T-helper 1 cell treated with Interleukin-12 subunit alpha and Interleukin-12 subunit beta and Interleukin-4 antibody, amounts not matched to agents 30 μg/mL and 1 μg/mL, for 36 hours (primary cell): ENCODE measurements at regions not wholly inside any gene's neighbourhood (a gene's known extent, or its start where the extent isn't known, plus 50 kb on each side); places are given as distances from the start of the nearest gene placed in this dataset.
"Not testable (repeated sequence)": the region's sequence is repeated elsewhere in the genome, so short reads cannot be mapped to it uniquely, and the experiment has no call there.

ENCODE experiments used
- H3K27ac Mint-ChIP-seq: one replicate; pipeline ENCODE4 v1.8.0; 2021; ENCODE audit warnings: mild to moderate bottlenecking, mixed read lengths
- H3K27me3 Mint-ChIP-seq: one replicate; pipeline ENCODE4 v1.8.0; 2021; ENCODE audit warnings: low read depth, mixed read lengths
- H3K36me3 Mint-ChIP-seq: one replicate; pipeline ENCODE4 v1.8.0; 2021; ENCODE audit warnings: low read depth, mixed read lengths
- H3K4me1 Mint-ChIP-seq: one replicate; pipeline ENCODE4 v1.8.0; 2021; ENCODE audit warnings: low read depth, mixed read lengths
- H3K4me3 Mint-ChIP-seq: one replicate; pipeline ENCODE4 v1.8.0; 2021; ENCODE audit warnings: mild to moderate bottlenecking, moderate library complexity, mixed read lengths
- H3K9me3 Mint-ChIP-seq: one replicate; pipeline ENCODE4 v1.8.0; 2021; ENCODE audit warnings: mixed read lengths

GRCh38 chr10:64396105-64396708, 875.0 kb downstream of the REEP3 start:
- Mint-ChIP-seq H3K4me3 (no peak overlapping the region), H3K9me3 (no peaks in the 10 kb centered on the region), H3K27me3 (no peaks in the 10 kb centered on the region), H3K4me1 (no peaks in the 10 kb centered on the region), H3K36me3 (no peaks in the 10 kb centered on the region), H3K27ac (no peak overlapping the region)

DNA sequence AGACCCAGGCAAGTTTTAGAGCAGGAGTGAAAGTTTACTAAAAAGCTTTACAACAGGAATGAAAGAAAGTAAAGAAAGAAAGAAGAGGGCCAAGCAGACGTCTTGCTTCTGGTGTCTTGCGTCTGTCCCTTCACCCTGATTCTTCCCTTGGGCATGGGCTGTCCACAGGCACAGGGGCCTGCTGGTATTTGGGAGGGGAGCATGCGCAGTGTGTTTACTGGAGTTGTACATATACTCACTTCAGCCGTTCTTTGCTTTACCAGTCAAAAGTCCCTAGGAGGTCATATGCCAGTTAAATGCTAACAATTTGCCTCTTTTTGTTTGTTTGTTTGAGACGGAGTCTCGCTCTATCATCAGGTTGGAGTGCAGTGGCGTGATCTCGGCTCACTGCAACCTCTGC, 875.9 kb downstream of the REEP3 start:
- H3K27ac Mint-ChIP-seq, result no peak overlapping the region
- no peaks in the 10 kb centered on the region for H3K36me3 Mint-ChIP-seq
- no peaks in the 10 kb centered on the region for H3K27me3 Mint-ChIP-seq
- no peaks in the 10 kb centered on the region for H3K9me3 Mint-ChIP-seq
- H3K4me1 Mint-ChIP-seq, result no peaks in the 10 kb centered on the region
- no peak overlapping the region for H3K4me3 Mint-ChIP-seq

- Mint-ChIP-seq H3K4me3 (no peak overlapping the region), H3K36me3 (no peaks in the 10 kb centered on the region), H3K27me3 (no peaks in the 10 kb centered on the region), H3K9me3 (no peaks in the 10 kb centered on the region), H3K27ac (no peak overlapping the region), H3K4me1 (no peaks in the 10 kb centered on the region)
These were observed 887.4 kb downstream of the REEP3 start for GRCh38 chr10:64408391-64409183.

DNA sequence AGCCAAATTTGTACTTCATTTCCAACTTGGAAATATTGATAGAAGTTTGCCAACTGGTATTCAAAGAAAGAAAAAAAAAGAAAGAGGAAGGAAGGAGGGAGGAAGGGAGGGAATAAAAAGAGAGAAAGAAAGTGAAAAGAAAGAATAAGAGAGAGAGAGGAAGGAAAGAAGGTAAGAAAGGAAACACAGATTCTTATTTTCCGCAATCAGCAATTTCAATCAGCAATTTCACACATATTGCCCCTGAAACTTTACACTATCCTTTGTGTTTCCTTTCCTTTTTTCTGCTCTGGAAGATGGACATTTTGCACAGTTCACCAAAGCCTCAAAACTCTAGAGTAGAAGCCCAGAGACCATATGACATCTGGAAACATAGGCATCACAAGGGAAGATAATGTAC, 888.1 kb downstream of the REEP3 start:
- Mint-ChIP-seq H3K27me3 (no peaks in the 10 kb centered on the region), H3K4me1 (no peaks in the 10 kb centered on the region), H3K27ac (no peak overlapping the region), H3K4me3 (no peak overlapping the region), H3K36me3 (no peaks in the 10 kb centered on the region), H3K9me3 (no peaks in the 10 kb centered on the region)

GRCh38 chr10:64416011-64416410, 894.8 kb downstream of the REEP3 start:
- Mint-ChIP-seq H3K9me3 (no peaks in the 10 kb centered on the region), H3K4me3 (no peak overlapping the region), H3K27ac (no peak overlapping the region), H3K36me3 (no peaks in the 10 kb centered on the region), H3K27me3 (no peaks in the 10 kb centered on the region), H3K4me1 (no peaks in the 10 kb centered on the region)

DNA sequence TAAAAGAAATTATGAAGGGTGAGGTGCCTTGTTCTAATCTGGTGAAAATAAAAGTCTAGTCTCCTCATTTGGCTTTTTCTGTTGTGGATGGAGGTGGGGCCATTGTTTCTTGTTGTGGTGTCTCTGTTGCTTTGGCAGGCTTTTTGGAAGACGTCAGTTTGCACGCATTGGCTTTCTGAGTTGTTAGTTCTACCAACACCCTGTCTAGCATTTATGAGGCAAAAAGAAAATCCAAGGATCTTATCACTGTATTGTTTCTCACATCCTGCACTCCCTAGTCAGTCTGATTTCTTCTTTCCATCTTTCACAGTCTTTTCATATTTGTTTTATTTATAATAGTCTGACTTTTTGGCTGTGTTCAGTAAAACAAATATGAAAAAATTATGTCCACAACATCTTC, 898.3 kb downstream of the REEP3 start:
- H3K9me3 Mint-ChIP-seq, result no peaks in the 10 kb centered on the region
- no peaks in the 10 kb centered on the region for H3K36me3 Mint-ChIP-seq
- H3K27me3 Mint-ChIP-seq, result no peaks in the 10 kb centered on the region
- H3K4me3 Mint-ChIP-seq, result no peak overlapping the region
- no peaks in the 10 kb centered on the region for H3K4me1 Mint-ChIP-seq
- no peak overlapping the region for H3K27ac Mint-ChIP-seq

- no peak overlapping the region for H3K27ac Mint-ChIP-seq
- H3K27me3 Mint-ChIP-seq, result no peaks in the 10 kb centered on the region
- no peak overlapping the region for H3K4me3 Mint-ChIP-seq
- H3K9me3 Mint-ChIP-seq, result no peaks in the 10 kb centered on the region
- no peaks in the 10 kb centered on the region for H3K36me3 Mint-ChIP-seq
- no peaks in the 10 kb centered on the region for H3K4me1 Mint-ChIP-seq
These were observed 905.5 kb downstream of the REEP3 start for GRCh38 chr10:64426745-64427144.

GRCh38 chr10:64430690-64431323, 909.6 kb downstream of the REEP3 start:
- no peak overlapping the region for H3K4me3 Mint-ChIP-seq
- H3K4me1 Mint-ChIP-seq, result no peaks in the 10 kb centered on the region
- H3K27me3 Mint-ChIP-seq, result no peaks in the 10 kb centered on the region
- H3K9me3 Mint-ChIP-seq, result no peaks in the 10 kb centered on the region
- H3K27ac Mint-ChIP-seq, result no peak overlapping the region
- no peaks in the 10 kb centered on the region for H3K36me3 Mint-ChIP-seq

GRCh38 chr10:64441872-64442271, 920.7 kb downstream of the REEP3 start:
- not testable (repeated sequence) for H3K4me1 Mint-ChIP-seq, H3K9me3 Mint-ChIP-seq, H3K27ac Mint-ChIP-seq, H3K27me3 Mint-ChIP-seq, H3K4me3 Mint-ChIP-seq, H3K36me3 Mint-ChIP-seq

GRCh38 chr10:64444163-64444562, 923.0 kb downstream of the REEP3 start:
- Mint-ChIP-seq H3K36me3 (no peaks in the 10 kb centered on the region), H3K27ac (no peak overlapping the region), H3K9me3 (peaks cover 4% of the 10 kb centered on the region), H3K4me1 (no peaks in the 10 kb centered on the region), H3K27me3 (no peaks in the 10 kb centered on the region), H3K4me3 (no peak overlapping the region)

DNA sequence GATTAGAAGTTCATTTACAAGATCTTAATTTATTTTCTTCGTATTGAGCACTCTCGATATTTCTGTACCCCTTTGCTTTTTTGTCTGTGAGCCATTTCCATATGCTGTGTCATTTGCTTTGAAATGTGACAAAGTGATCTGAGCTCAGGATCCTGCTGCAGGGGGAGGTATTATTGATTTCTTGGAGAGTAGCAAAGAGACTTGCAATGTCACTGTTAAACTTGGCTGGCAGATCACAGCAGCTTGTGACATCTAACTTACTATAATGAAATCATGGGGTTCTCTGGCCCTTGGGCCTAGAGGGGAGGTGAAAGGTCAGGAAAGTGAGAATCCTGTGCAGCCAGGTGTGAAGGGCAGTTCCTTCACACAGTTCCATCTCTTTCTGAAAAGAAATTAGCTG, 923.4 kb downstream of the REEP3 start:
- H3K27me3 Mint-ChIP-seq, result no peaks in the 10 kb centered on the region
- H3K36me3 Mint-ChIP-seq, result no peaks in the 10 kb centered on the region
- H3K4me3 Mint-ChIP-seq, result no peak overlapping the region
- H3K4me1 Mint-ChIP-seq, result no peaks in the 10 kb centered on the region
- H3K9me3 Mint-ChIP-seq, result peaks cover 4% of the 10 kb centered on the region
- H3K27ac Mint-ChIP-seq, result no peak overlapping the region

DNA sequence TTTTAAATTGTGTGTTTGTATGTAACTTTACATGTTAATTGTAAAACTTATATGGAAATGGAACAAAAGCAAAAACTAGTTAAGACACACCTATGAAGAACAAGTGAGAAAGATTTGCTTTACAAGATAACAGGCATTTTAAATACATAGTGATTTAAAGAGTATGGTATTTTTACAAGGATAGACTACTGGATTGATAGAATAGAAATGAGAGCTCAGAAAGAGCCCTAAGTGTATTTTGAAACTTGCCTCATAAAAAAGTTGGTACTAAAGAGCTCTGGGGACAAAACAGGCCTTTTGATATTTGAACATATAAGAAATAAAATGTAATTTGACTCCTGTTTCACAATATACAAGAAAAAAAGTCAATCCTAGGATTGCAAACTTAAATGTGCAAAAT, 928.4 kb downstream of the REEP3 start:
- no peaks in the 10 kb centered on the region for H3K4me1 Mint-ChIP-seq
- no peaks in the 10 kb centered on the region for H3K36me3 Mint-ChIP-seq
- no peaks in the 10 kb centered on the region for H3K9me3 Mint-ChIP-seq
- H3K4me3 Mint-ChIP-seq, result no peak overlapping the region
- no peak overlapping the region for H3K27ac Mint-ChIP-seq
- no peaks in the 10 kb centered on the region for H3K27me3 Mint-ChIP-seq

GRCh38 chr10:64450312-64450711, 929.1 kb downstream of the REEP3 start:
- no peaks in the 10 kb centered on the region for H3K36me3 Mint-ChIP-seq
- no peaks in the 10 kb centered on the region for H3K27me3 Mint-ChIP-seq
- no peaks in the 10 kb centered on the region for H3K4me1 Mint-ChIP-seq
- H3K9me3 Mint-ChIP-seq, result no peaks in the 10 kb centered on the region
- no peak overlapping the region for H3K27ac Mint-ChIP-seq
- no peak overlapping the region for H3K4me3 Mint-ChIP-seq

DNA sequence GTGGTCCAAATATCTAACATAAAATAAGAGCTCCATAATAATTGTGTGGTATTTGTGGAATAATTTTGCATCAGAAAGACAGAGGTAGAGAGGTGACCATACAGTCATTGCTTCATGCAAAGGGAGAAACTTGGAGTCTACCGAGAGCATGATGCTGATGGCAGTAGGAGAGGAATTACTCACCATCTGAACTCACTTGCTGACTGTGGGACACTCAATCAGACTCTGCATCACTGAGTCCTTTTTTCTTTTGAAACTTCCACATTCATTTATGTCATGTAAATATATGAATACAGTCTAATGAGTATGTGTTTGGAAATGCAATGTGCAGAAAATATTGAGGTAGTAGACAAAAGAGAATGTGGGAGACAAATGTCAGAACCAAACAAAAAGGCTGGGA, 933.8 kb downstream of the REEP3 start:
- H3K4me3 Mint-ChIP-seq, result no peak overlapping the region
- no peaks in the 10 kb centered on the region for H3K36me3 Mint-ChIP-seq
- no peak overlapping the region for H3K27ac Mint-ChIP-seq
- no peaks in the 10 kb centered on the region for H3K9me3 Mint-ChIP-seq
- no peaks in the 10 kb centered on the region for H3K4me1 Mint-ChIP-seq
- no peaks in the 10 kb centered on the region for H3K27me3 Mint-ChIP-seq

DNA sequence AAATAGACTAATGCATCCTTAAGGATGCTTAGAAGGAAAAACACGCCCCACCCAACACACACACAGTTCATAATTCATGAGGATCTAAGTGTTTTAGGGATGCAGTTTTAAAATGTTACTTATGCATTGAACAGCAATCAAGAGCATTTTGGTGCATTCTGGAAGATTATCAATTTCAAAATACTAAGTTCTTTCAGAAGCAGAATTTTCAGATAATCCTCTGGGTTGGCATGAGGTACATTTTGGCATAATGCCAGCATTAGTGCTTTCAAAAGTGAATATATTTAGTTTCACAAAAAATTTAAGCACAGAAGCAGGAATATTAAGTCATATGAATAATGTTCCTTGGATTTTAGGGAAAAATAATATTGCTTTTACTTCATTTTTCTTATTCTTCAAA, 937.1 kb downstream of the REEP3 start:
- H3K27me3 Mint-ChIP-seq, result no peaks in the 10 kb centered on the region
- no peak overlapping the region for H3K27ac Mint-ChIP-seq
- H3K9me3 Mint-ChIP-seq, result peaks cover 17% of the 10 kb centered on the region
- no peaks in the 10 kb centered on the region for H3K36me3 Mint-ChIP-seq
- no peak overlapping the region for H3K4me3 Mint-ChIP-seq
- no peaks in the 10 kb centered on the region for H3K4me1 Mint-ChIP-seq
